G401.6 (cell line): ENCODE measurements at regions not wholly inside any gene's neighbourhood (a gene's known extent, or its start where the extent isn't known, plus 50 kb on each side); places are given as distances from the start of the nearest gene placed in this dataset.

Experiments
- FAIRE-seq: peaks from 2 replicates; lab custom pipeline; 2012; peaks lifted over from hg19 to GRCh38; lab: Jason Lieb, UNC

GRCh38 chr5:4124221-4124970 is 528.8 kb downstream of the IRX1 start:
- FAIRE-seq: no peak

DNA sequence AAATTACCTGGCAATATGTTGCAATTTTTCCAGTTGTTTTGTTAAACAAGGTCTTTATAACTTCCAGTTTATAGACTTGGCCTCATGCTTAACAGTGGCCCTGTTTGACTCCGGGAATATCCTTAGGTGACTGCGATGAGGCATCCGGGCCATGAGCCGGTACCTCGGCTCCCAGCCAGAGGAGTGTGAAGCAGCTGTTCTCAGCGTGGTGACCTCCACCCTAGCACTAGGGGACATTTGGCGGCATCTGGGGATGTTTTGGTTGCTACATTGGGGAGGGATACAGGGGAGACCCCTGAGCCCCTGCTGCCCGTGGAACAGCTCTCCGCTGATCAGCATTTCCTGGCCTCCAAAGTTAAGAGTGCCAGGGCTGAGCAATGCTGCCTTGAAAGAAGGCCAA is 533.4 kb downstream of the IRX1 start:
- no peak for FAIRE-seq

GRCh38 chr5:4129523-4129922 is 533.9 kb downstream of the IRX1 start:
- no peak for FAIRE-seq

GRCh38 chr5:4130819-4131218 is 535.2 kb downstream of the IRX1 start:
- no peak for FAIRE-seq

DNA sequence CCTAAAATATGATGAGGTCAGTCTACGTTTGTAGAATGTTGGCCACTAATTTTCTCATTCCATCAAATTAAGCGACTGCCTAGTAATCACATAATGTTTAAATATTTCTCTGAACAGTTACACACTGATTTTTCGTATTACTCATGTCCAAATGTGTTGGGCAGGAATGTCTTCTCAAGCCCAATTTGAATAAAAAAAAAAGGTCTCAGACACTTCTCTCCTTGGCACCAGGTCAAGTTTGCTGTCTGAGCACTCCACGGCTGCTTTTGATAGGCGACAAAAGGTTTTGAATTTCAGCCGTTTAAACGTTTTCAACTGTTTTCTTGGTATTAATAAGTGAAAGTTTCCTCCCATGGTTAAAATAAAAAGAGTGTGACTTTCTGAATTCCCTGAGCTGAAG is 542.1 kb downstream of the IRX1 start:
- FAIRE-seq: no peak

DNA sequence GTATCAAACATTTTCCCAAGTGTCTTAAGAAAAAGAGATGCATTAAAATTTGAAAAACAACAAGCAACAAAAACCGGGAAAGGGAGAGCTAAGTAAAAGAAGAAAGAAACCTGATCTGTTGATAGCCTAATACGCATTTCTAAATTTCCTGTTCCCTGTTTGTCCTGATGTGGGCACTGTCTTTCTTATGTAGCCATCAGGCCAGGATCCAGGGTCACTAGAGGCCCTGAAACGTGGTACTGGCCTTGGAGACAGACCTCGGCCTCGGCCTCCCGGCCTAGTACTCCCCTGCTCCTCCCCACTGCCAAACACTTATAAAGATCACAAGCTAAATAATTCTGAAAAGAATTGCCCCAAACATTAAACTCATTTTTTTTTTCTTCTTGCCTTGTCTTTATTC is 547.2 kb downstream of the IRX1 start:
- no peak for FAIRE-seq

GRCh38 chr5:4144411-4145007 is 548.9 kb downstream of the IRX1 start:
- FAIRE-seq: no peak

DNA sequence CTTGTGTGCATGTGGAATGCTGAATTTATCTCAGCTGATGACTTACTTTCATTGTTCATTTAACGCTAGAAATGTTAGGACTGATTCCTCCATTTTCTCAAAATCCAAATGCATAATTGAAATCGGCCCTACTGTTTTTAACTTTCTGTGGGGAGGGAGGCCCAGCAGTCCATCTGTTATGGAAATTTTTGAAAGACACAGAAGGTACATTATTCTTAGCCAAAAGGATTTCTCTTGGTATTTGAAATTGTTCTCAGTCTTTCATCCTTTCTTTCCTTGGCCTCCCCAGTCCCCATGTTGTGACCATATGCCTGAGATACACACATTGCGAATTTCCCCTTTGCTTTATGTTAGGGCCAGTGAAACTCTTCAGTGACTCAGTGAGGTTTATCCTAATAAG is 549.9 kb downstream of the IRX1 start:
- no peak for FAIRE-seq

DNA sequence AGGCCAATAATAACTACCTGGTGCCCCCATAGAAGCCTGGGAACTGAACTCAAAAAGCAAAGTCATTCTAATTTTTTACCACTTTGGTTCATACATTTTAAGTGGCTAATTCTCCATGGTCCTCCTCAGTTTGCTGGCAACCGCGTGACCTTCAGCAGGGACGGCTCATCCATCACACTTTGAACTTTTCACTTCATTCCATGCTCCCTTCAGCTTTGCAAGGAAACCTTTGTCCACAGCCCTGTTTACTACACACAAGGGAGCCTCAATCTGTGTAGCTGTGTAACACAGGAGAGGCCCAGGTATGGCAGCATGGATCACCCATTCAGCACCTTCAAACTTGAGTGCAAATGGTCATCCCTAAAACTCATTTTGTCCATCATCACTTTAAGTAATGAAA is 552.4 kb downstream of the IRX1 start:
- FAIRE-seq: no peak

DNA sequence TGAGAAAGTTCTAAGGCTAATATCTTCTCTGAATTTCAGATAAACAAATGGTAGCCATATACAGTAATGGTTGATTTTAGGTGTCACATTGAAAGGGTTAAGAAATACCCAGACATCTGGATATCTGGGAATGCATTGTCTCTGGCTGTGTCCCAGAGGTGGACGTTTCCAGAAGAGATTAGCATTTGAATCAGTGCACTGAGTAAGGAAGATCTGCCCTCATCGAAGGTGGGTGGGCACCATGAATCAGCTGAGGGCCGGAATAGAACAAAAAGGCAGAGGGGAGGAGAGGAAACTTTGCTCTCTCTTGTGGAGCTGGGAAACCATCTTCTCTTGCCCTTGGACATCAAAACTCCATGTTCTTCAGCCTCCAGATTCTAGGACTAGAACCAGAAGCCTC is 554.4 kb downstream of the IRX1 start:
- FAIRE-seq: no peak

DNA sequence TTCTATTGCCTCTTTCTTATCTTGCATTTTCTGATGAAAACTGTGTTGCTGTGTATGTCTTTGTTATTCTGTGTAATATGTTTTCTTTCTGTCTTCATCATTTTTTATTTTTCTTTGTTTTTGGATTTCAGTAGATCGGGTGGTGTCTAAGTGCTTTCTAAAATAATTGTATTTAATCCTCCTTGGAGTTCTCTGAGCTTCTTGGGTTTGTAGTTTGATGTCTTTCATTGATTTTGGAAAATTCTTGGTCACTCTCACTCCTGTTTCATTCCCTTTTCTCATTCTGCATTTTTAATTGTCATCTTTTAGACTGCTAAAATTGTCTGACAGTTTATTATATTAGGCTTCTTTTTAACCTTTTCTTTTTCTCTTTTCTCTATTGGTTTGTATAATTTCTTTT is 560.5 kb downstream of the IRX1 start:
- FAIRE-seq: no peak

GRCh38 chr5:4156889-4157288 is 561.3 kb downstream of the IRX1 start:
- no peak for FAIRE-seq

- no peak for FAIRE-seq
Measured at GRCh38 chr5:4158750-4159447, 563.3 kb downstream of the IRX1 start.

- no peak for FAIRE-seq
Measured at GRCh38 chr5:4159681-4160080, 564.0 kb downstream of the IRX1 start.

GRCh38 chr5:4164167-4164566 is 568.5 kb downstream of the IRX1 start:
- no peak for FAIRE-seq

DNA sequence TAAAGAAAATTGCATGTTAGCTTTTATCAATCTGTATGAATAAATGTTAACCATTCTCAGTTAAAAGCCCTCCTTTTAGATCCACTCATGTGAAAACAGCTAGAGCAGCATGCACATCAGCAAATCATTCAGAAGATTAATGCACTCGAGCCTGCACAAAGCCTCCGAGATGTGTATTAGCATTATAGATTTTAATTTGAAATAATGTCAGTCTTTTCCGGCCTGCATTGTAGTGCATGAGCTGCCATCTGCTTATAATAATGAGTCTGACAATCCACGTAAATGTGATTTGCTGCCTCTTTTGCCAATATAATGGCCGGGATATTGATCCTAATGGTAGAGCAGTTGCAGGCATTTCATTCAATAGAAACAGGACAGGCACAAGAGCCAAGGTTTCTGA is 585.1 kb downstream of the IRX1 start:
- FAIRE-seq: no peak

GRCh38 chr5:4182144-4182543 is 586.5 kb downstream of the IRX1 start:
- FAIRE-seq: no peak

DNA sequence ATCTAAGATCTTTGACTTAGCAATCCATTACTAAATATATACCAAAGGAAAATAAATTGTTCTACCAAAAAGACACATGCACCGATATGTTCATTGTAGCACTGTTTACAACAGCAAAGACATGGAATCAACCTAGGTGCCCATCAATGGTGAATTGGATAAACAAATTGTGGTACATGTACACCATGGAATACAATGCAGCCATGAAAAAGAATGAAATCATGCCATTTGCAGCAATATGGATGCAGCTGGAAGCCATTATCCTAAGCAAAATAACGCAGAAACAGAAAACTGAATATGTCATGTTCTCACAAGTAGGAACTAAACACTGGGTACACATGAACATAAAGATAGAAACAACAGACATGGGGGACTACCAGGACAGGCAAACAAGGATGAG is 589.5 kb downstream of the IRX1 start:
- FAIRE-seq: no peak

- no peak for FAIRE-seq
Measured at GRCh38 chr5:4188704-4189103, 593.1 kb downstream of the IRX1 start.

GRCh38 chr5:4189317-4189716 is 593.7 kb downstream of the IRX1 start:
- no peak for FAIRE-seq

- FAIRE-seq: no peak
Measured at GRCh38 chr5:4191041-4191440, 595.4 kb downstream of the IRX1 start.

DNA sequence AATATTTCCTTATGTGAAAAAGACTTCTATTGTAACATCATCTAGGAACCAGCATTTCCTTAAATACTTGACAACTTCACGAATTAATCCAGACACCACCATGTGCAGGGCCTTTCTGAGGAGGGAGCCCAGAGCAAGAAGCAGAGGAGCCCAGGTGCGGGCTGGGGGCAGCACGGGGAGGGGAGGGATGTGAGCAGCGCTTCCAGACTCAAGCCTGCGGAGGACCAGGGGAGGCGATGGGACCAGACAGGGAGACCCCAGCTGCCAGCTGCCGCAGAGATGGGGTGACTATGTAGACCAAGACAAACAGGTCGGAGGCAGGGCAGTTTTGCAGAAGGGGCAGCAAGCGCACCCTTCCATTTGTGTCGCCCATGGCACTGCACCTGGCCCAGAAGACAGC is 596.1 kb downstream of the IRX1 start:
- no peak for FAIRE-seq

DNA sequence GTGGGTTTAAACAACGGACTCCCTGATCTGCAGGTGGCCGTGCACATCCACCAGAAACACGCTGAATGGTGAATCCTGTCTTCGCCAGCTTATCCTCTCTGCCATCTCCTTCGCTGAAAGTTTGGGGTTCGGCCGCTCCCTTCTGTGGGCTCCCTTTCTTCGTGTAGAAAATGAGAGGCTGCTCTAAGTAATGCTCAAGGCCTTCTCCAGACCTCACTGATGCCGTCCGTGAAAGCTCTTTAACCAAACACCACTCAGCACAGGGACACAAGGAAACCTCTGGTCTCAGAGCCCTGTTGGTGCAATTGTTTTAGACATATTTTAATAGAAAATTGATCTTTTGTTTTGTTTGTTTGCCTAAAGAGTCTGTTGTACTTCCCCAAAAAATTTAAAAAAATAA is 596.5 kb downstream of the IRX1 start:
- no peak for FAIRE-seq

- no peak for FAIRE-seq
Measured at GRCh38 chr5:4196744-4197143, 601.1 kb downstream of the IRX1 start.
